H1 (cell line): ENCODE measurements at regions not wholly inside any gene's neighbourhood (a gene's known extent, or its start where the extent isn't known, plus 50 kb on each side); places are given as distances from the start of the nearest gene placed in this dataset.

Experiments used
- CTCF ChIA-PET: fragments of 300-600 bp; sonication (Branson Sonifier 250); formaldehyde crosslinking; loops from one replicate; lab custom pipeline; 2021; ENCODE audit not compliant: partially characterized antibody; lab: Charles Lee
- POLR2A ChIA-PET: fragments of 300-600 bp; sonication (Branson Sonifier 250); formaldehyde crosslinking; loops from one replicate; lab custom pipeline; 2021; ENCODE audit warnings: inconsistent platforms; ENCODE audit not compliant: partially characterized antibody; lab: Charles Lee
- DNase-seq, 2 experiments: peaks; one replicate each; pipeline versions ENCODE4 v3.0.0 to v3.0.0-alpha.2; 2010 to 2022; ENCODE audit warnings: low spot score in 2 of 2, low read depth in 1 of 2, mixed read lengths in 1 of 2
- FAIRE-seq: peaks from 2 replicates; lab custom pipeline; 2011; peaks lifted over from hg19 to GRCh38; lab: Jason Lieb, UNC
- H2AFZ ChIP-seq: 2 replicates; pipeline ENCODE4 v1.8.1; 2012; ENCODE audit warnings: low read length, inconsistent platforms
- H2AK5ac ChIP-seq: 2 replicates; pipeline ENCODE4 v1.6.1; 2013; ENCODE audit warnings: low read depth, low read length
- H2BK120ac ChIP-seq: replicated peaks from 2 replicates; pipeline ENCODE3; 2013; ENCODE audit warnings: low read depth, low read length, inconsistent platforms
- H2BK12ac ChIP-seq: 2 replicates; pipeline ENCODE4 v1.6.1; 2013; ENCODE audit warnings: low read depth, low read length
- H2BK15ac ChIP-seq: 2 replicates; pipeline ENCODE4 v1.6.1; 2013; ENCODE audit warnings: low read length
- H2BK20ac ChIP-seq: 2 replicates; pipeline ENCODE4 v1.6.1; 2013; ENCODE audit warnings: low read length
- H2BK5ac ChIP-seq: 2 replicates; pipeline ENCODE4 v1.6.1; 2013; ENCODE audit warnings: low read depth, low read length
- H3K14ac ChIP-seq: 2 replicates; pipeline ENCODE4 v1.6.1; 2013; ENCODE audit warnings: inconsistent platforms; ENCODE audit not compliant: insufficient read length
- H3K18ac ChIP-seq: 2 replicates; pipeline ENCODE4 v1.6.1; 2013; ENCODE audit warnings: low read length; ENCODE audit errors: extremely low read depth
- H3K23ac ChIP-seq: 2 replicates; pipeline ENCODE4 v1.6.1; 2013; ENCODE audit warnings: inconsistent platforms; ENCODE audit not compliant: insufficient read length
- H3K23me2 ChIP-seq: 2 replicates; pipeline ENCODE4 v1.6.1; 2013; ENCODE audit warnings: low read depth, low read length
- H3K27ac ChIP-seq: 2 replicates; pipeline ENCODE4 v1.6.1; 2011; ENCODE audit warnings: low read depth, low read length, inconsistent platforms
- H3K27me3 ChIP-seq, 4 experiments: replicated peaks in 1 of 4; 1 replicate in 1 of 4; 2 replicates in 3 of 4; pipeline versions ENCODE4 v1.6.1 to v1.8.1; 2011 to 2013; ENCODE audit warnings: low read length in 3 of 4, mild to moderate bottlenecking in 3 of 4, inconsistent platforms in 2 of 4, mixed read lengths in 2 of 4, moderate library complexity in 1 of 4; ENCODE audit not compliant: control insufficient read depth in 3 of 4, insufficient read depth in 3 of 4; ENCODE audit errors: extremely low read depth in 1 of 4
- H3K36me3 ChIP-seq, 4 experiments: 2 replicates each; pipeline versions ENCODE4 v1.6.1 to v1.8.1; 2011 to 2013; ENCODE audit warnings: mild to moderate bottlenecking in 4 of 4, low read length in 3 of 4, moderate library complexity in 2 of 4, control low read depth in 1 of 4, inconsistent platforms in 1 of 4; ENCODE audit not compliant: insufficient read depth in 4 of 4, control insufficient read depth in 2 of 4
- H3K4ac ChIP-seq: replicated peaks from 2 replicates; pipeline ENCODE3; 2013; ENCODE audit warnings: low read length, low read depth, mixed read lengths, inconsistent platforms; ENCODE audit not compliant: insufficient read length
- H3K4me1 ChIP-seq, 4 experiments: replicated peaks in 1 of 4; 1 replicate in 1 of 4; 2 replicates in 3 of 4; pipeline versions ENCODE4 v1.6.1 to v1.8.1; 2011 to 2013; ENCODE audit warnings: low read length in 3 of 4, inconsistent platforms in 2 of 4, mixed read lengths in 1 of 4; ENCODE audit not compliant: insufficient read depth in 4 of 4, control insufficient read depth in 3 of 4
- H3K4me2 ChIP-seq, 2 experiments: 2 replicates each; pipeline versions ENCODE4 v1.6.1 to v1.8.1; 2011 to 2013; ENCODE audit warnings: low read depth in 2 of 2, low read length in 2 of 2, control low read depth in 1 of 2, inconsistent platforms in 1 of 2, mild to moderate bottlenecking in 1 of 2; ENCODE audit not compliant: insufficient read depth in 1 of 2
- H3K4me3 ChIP-seq, 4 experiments: fragments of 200-600, 300-600 bp in 1 of 4; sonication (generic), shearing (Covaris generic), sonication (Bioruptor Twin) in 1 of 4; 2 replicates each; pipeline versions ENCODE4 v1.5.1 to v1.8.1; 2011 to 2016; ENCODE audit warnings: low read length in 4 of 4, low read depth in 3 of 4, control low read depth in 2 of 4, inconsistent platforms in 2 of 4, mild to moderate bottlenecking in 2 of 4, mixed read lengths in 1 of 4, moderate library complexity in 1 of 4; ENCODE audit not compliant: insufficient read depth in 2 of 4; ENCODE audit errors: extremely low read depth in 1 of 4
- H3K56ac ChIP-seq: replicated peaks from 2 replicates; pipeline ENCODE3; 2013; ENCODE audit warnings: low read depth, mild to moderate bottlenecking, mixed read lengths, low read length, inconsistent platforms; ENCODE audit not compliant: insufficient read length
- H3K79me1 ChIP-seq: 2 replicates; pipeline ENCODE4 v1.6.1; 2013; ENCODE audit warnings: low read depth, low read length, control low read depth
- H3K79me2 ChIP-seq, 2 experiments: 2 replicates each; pipeline versions ENCODE4 v1.6.1 to v1.8.1; 2012 to 2013; ENCODE audit warnings: low read length in 2 of 2, mild to moderate bottlenecking in 2 of 2, inconsistent platforms in 1 of 2; ENCODE audit not compliant: insufficient read depth in 2 of 2, control insufficient read depth in 1 of 2
- H3K9ac ChIP-seq, 4 experiments: replicated peaks in 1 of 4; 1 replicate in 1 of 4; 2 replicates in 3 of 4; pipeline versions ENCODE4 v1.6.1 to v1.8.1; 2011 to 2013; ENCODE audit warnings: low read depth in 3 of 4, low read length in 3 of 4, control low read depth in 2 of 4, mild to moderate bottlenecking in 2 of 4, moderate library complexity in 2 of 4, inconsistent platforms in 1 of 4; ENCODE audit errors: extremely low read depth in 1 of 4
- H3K9me3 ChIP-seq, 2 experiments: 2 replicates each; pipeline versions ENCODE4 v1.6.1 to v1.8.1; 2012 to 2013; ENCODE audit warnings: mild to moderate bottlenecking in 2 of 2, moderate library complexity in 2 of 2, control low read depth in 1 of 2, inconsistent platforms in 1 of 2, low read depth in 1 of 2, low read length in 1 of 2, mixed read lengths in 1 of 2; ENCODE audit not compliant: insufficient read depth in 2 of 2
- H4K20me1 ChIP-seq, 2 experiments: replicated peaks in 1 of 2; 2 replicates each; pipeline versions ENCODE3 to v1.8.1; 2011 to 2013; ENCODE audit warnings: inconsistent platforms in 2 of 2, low read length in 2 of 2, mild to moderate bottlenecking in 1 of 2; ENCODE audit not compliant: insufficient read depth in 2 of 2, control insufficient read depth in 1 of 2
- H4K5ac ChIP-seq: 2 replicates; pipeline ENCODE4 v1.6.1; 2013; ENCODE audit warnings: low read length, low read depth, mixed read lengths, inconsistent platforms; ENCODE audit not compliant: insufficient read length
- H4K8ac ChIP-seq: 2 replicates; pipeline ENCODE4 v1.8.0; 2013; ENCODE audit warnings: mild to moderate bottlenecking, moderate library complexity, low read length, inconsistent platforms; ENCODE audit not compliant: insufficient read depth; ENCODE audit errors: extremely low read depth
- H4K91ac ChIP-seq: replicated peaks from 2 replicates; pipeline ENCODE3; 2013; ENCODE audit warnings: low read length, mixed read lengths, inconsistent platforms; ENCODE audit not compliant: insufficient read length
- ATF3 ChIP-seq: IDR thresholded peaks from 2 replicates; pipeline ENCODE4 v1.6.1; 2011; ENCODE audit warnings: low read depth, mild to moderate bottlenecking, low read length; ENCODE audit not compliant: insufficient read depth
- GTF2F1 ChIP-seq: IDR thresholded peaks from 2 replicates; pipeline ENCODE4 v1.6.1; 2012; ENCODE audit warnings: low read depth, low read length, improper control_type of control experiment, borderline replicate concordance
- HDAC2 ChIP-seq, 2 experiments: fragments of 300-600 bp in 1 of 2; sonication (generic) in 1 of 2; IDR thresholded peaks; 2 replicates each; pipeline ENCODE4 v1.6.1; 2011 to 2012; ENCODE audit warnings: low read depth in 2 of 2, low read length in 2 of 2, mild to moderate bottlenecking in 2 of 2, moderate library complexity in 2 of 2, borderline replicate concordance in 1 of 2, inconsistent platforms in 1 of 2
- RAD21 ChIP-seq, 2 experiments: IDR thresholded peaks in 1 of 2; conservative IDR thresholded peaks in 1 of 2; 2 replicates each; pipeline ENCODE4 v1.6.1; 2011; ENCODE audit warnings: low read depth in 2 of 2, low read length in 2 of 2, improper control_type of control experiment in 1 of 2, inconsistent platforms in 1 of 2, mild to moderate bottlenecking in 1 of 2, moderate library complexity in 1 of 2
- SP4 ChIP-seq: IDR thresholded peaks from 2 replicates; pipeline ENCODE4 v1.6.1; 2012; ENCODE audit warnings: low read length, inconsistent platforms
- TAF7 ChIP-seq: optimal IDR thresholded peaks from 2 replicates; pipeline ENCODE3; 2011; ENCODE audit warnings: low read depth, mild to moderate bottlenecking, inconsistent platforms, low read length, moderate library complexity, borderline replicate concordance
- WGBS, 2 experiments: shearing (Covaris generic) in 1 of 2; methylation state at CpG; one replicate each; pipeline versions ENCODE4 v1.1.6 to v1.1.7; 2013 to 2015; ENCODE audit warnings: low lambda C conversion rate in 2 of 2, mixed read lengths in 2 of 2, inconsistent platforms in 1 of 2, low coverage in 1 of 2, missing lambda C conversion rate in 1 of 2; ENCODE audit not compliant: insufficient replicate concordance in 2 of 2, insufficient coverage in 1 of 2, insufficient read length in 1 of 2; ENCODE audit errors: extremely low coverage in 1 of 2, missing lambda C conversion rate in 1 of 2; 5-methylcytosine and 5-hydroxymethylcytosine counted together

GRCh38 chr2:220153118-220153517, 525.7 kb downstream of the SLC4A3 start:
- no peak overlapping the region for H3K18ac ChIP-seq
- no peak overlapping the region for H4K91ac ChIP-seq
- no peak overlapping the region for H2AK5ac ChIP-seq
- H3K79me2 ChIP-seq = no peaks in the 10 kb centered on the region
- no peaks in the 10 kb centered on the region for H3K79me1 ChIP-seq
- no peak overlapping the region for H2BK20ac ChIP-seq
- no peak overlapping the region for H4K5ac ChIP-seq
- DNase-seq (no peak), FAIRE-seq (no peak)
- WGBS, 2 experiments = 86% methylated on average over 4 of the region's 4 CpGs; no CpG with 5 or more reads in 1 of the 2 experiments
- no peak overlapping the region for H3K4me2 ChIP-seq
- CTCF ChIA-PET = interaction anchor here (0.6 to 2.0 kb wide), 5 partner anchors 91 to 231 kb away, joined by 3 to 6 read pairs (median 3); no protein-coding TSS in a partner anchor
- no peaks in the 10 kb centered on the region for H3K27me3 ChIP-seq
- no peak overlapping the region for H3K9ac ChIP-seq
- H3K36me3 ChIP-seq = no peaks in the 10 kb centered on the region
- H3K14ac ChIP-seq = no peak overlapping the region
- H2BK15ac ChIP-seq = no peak overlapping the region
- no peak overlapping the region for H2AFZ ChIP-seq
- H3K4me1 ChIP-seq = no peaks in the 10 kb centered on the region
- H3K4ac ChIP-seq = no peak overlapping the region
- H2BK12ac ChIP-seq = no peak overlapping the region
- H2BK5ac ChIP-seq = no peak overlapping the region
- POLR2A ChIA-PET = no interaction called here
- H3K4me3 ChIP-seq = no peak overlapping the region
- H3K56ac ChIP-seq = no peak overlapping the region
- H3K9me3 ChIP-seq = no peaks in the 10 kb centered on the region
- no peak overlapping the region for H4K8ac ChIP-seq
- H3K23me2 ChIP-seq = no peaks in the 10 kb centered on the region
- no peak overlapping the region for H3K23ac ChIP-seq
- no peak for TF ChIP-seq ATF3
- no peak for TF ChIP-seq SP4
- no peak for TF ChIP-seq RAD21 (IDR thresholded peaks at IDR 0.05 in 1 of 2, conservative IDR thresholded peaks at IDR 0.05 in 1 of 2; ENCODE audit: low read depth in 2 of 2, low read length in 2 of 2)
- no peak for TF ChIP-seq TAF7
- TF ChIP-seq GTF2F1 = no peak
- TF ChIP-seq HDAC2 (IDR thresholded peaks at IDR 0.05; ENCODE audit: borderline replicate concordance in 1 of 2, low read depth in 2 of 2, low read length in 2 of 2) = no peak
- no peaks in the 10 kb centered on the region for H4K20me1 ChIP-seq
- H3K27ac ChIP-seq = no peak overlapping the region
- H2BK120ac ChIP-seq = no peak overlapping the region
